GM21737 (cell line): ENCODE measurements at regions not wholly inside any gene's neighbourhood (a gene's known extent, or its start where the extent isn't known, plus 50 kb on each side); places are given as distances from the start of the nearest gene placed in this dataset.

ENCODE experiments used
- ATAC-seq: cut with Tn5 transposase; IDR thresholded peaks from one replicate; pipeline ENCODE4 v1.9.1; 2021; ENCODE audit warnings: mild to moderate bottlenecking, moderate library complexity; ENCODE audit not compliant: unreplicated experiment

- ATAC-seq: no peak
These were observed 183.9 kb downstream of the CXCL12 start for GRCh38 chr10:44201011-44201410.

GRCh38 chr10:44199991-44200655, 184.8 kb downstream of the CXCL12 start:
- no peak for ATAC-seq

GRCh38 chr10:44199267-44199666, 185.6 kb downstream of the CXCL12 start:
- ATAC-seq: no peak

GRCh38 chr10:44198780-44199097, 186.2 kb downstream of the CXCL12 start:
- no peak for ATAC-seq

GRCh38 chr10:44198096-44198779, 186.7 kb downstream of the CXCL12 start:
- no peak for ATAC-seq

GRCh38 chr10:44197646-44198045, 187.3 kb downstream of the CXCL12 start:
- no peak for ATAC-seq

GRCh38 chr10:44196336-44196735, 188.6 kb downstream of the CXCL12 start:
- ATAC-seq: no peak

GRCh38 chr10:44196008-44196320, 188.9 kb downstream of the CXCL12 start:
- ATAC-seq: no peak

- no peak for ATAC-seq
These were observed 189.5 kb downstream of the CXCL12 start for GRCh38 chr10:44195112-44196007.

GRCh38 chr10:44194435-44194834, 190.5 kb downstream of the CXCL12 start:
- ATAC-seq: no peak

GRCh38 chr10:44193567-44194220, 191.2 kb downstream of the CXCL12 start:
- ATAC-seq: no peak

GRCh38 chr10:44193166-44193565, 191.7 kb downstream of the CXCL12 start:
- no peak for ATAC-seq

- ATAC-seq: no peak
These were observed 192.5 kb downstream of the CXCL12 start for GRCh38 chr10:44192435-44192834.

- ATAC-seq: no peak
These were observed 194.4 kb downstream of the CXCL12 start for GRCh38 chr10:44190541-44190940.

GRCh38 chr10:44186821-44187220, 198.1 kb downstream of the CXCL12 start:
- ATAC-seq: no peak

GRCh38 chr10:44186150-44186549, 198.7 kb downstream of the CXCL12 start:
- no peak for ATAC-seq

- no peak for ATAC-seq
These were observed 199.6 kb downstream of the CXCL12 start for GRCh38 chr10:44185315-44185666.

GRCh38 chr10:44184633-44185314, 200.1 kb downstream of the CXCL12 start:
- no peak for ATAC-seq

GRCh38 chr10:44183667-44184632, 200.9 kb downstream of the CXCL12 start:
- ATAC-seq: no peak

- ATAC-seq: no peak
These were observed 202.0 kb downstream of the CXCL12 start for GRCh38 chr10:44182909-44183308.
